ENCODE measurements at regions not wholly inside any gene's neighbourhood (a gene's known extent, or its start where the extent isn't known, plus 50 kb on each side); places are given as distances from the start of the nearest gene placed in this dataset.
A peak's percentile ranks its signal among the peaks of the same experiment; 100 is the strongest.
"Not testable (repeated sequence)": the region's sequence is repeated elsewhere in the genome, so short reads cannot be mapped to it uniquely, and the experiment has no call there.

- Histone ChIP-seq H3K36me3 (no peaks in the 10 kb centered on the region), H3K4me1 (no peaks in the 10 kb centered on the region), H3K4me3 (no peak overlapping the region), H3K9me3 (no peaks in the 10 kb centered on the region), H3K27ac (no peak overlapping the region), H3K27me3 (no peaks in the 10 kb centered on the region)
- WGBS (ENCODE audit: insufficient coverage, low coverage, low lambda C conversion rate, missing lambda C conversion rate) = 52% methylated on average over 3 of the region's 3 CpGs
- no peak for DNase-seq
- peak; percentile 24 to 70 (median 51) for ATAC-seq
- TF ChIP-seq CTCF (IDR thresholded peaks at IDR 0.05) (peak in 2 of 4 donors; percentile 7 to 25), POLR2A (IDR thresholded peaks at IDR 0.05) (no peak)
- intact Hi-C loops (cut with DNase I) = no loop called here
These were observed 647.7 kb upstream of the ITGA1 start for GRCh38 chr5:52139888-52140615.

- no peaks in the 10 kb centered on the region for H3K36me3 ChIP-seq
- H3K27ac ChIP-seq = no peak overlapping the region
- TF ChIP-seq POLR2A (IDR thresholded peaks at IDR 0.05) (no peak), CTCF (IDR thresholded peaks at IDR 0.05) (no peak)
- ATAC-seq = no peak
- peaks cover 0 to 8% (median 0%) of the 10 kb centered on the region in 4 donors for H3K4me1 ChIP-seq
- H3K4me3 ChIP-seq = no peak overlapping the region
- no peaks in the 10 kb centered on the region for H3K27me3 ChIP-seq
- no peak for DNase-seq
- H3K9me3 ChIP-seq = no peaks in the 10 kb centered on the region
- intact Hi-C loops (cut with DNase I) = no loop called here
These were observed 639.0 kb upstream of the ITGA1 start for GRCh38 chr5:52148679-52149078.

- intact Hi-C loops (cut with DNase I) = no loop called here
- H3K36me3 ChIP-seq = no peaks in the 10 kb centered on the region
- peak overlapping the region in 2 of 3 donors; percentile 4 to 31 for H3K27ac ChIP-seq
- H3K9me3 ChIP-seq = no peaks in the 10 kb centered on the region
- peak; percentile 99 to 100 (median 99) for ATAC-seq
- TF ChIP-seq CTCF (IDR thresholded peaks at IDR 0.05) (no peak), POLR2A (IDR thresholded peaks at IDR 0.05) (no peak)
- no peak overlapping the region for H3K4me3 ChIP-seq
- 17% methylated on average over 1 of the region's 1 CpG for WGBS (ENCODE audit: insufficient coverage, low coverage, low lambda C conversion rate, missing lambda C conversion rate)
- no peaks in the 10 kb centered on the region for H3K27me3 ChIP-seq
- H3K4me1 ChIP-seq = peaks cover 0 to 8% (median 0%) of the 10 kb centered on the region in 4 donors
- DNase-seq = peak in 1 of 3 donors; percentile 67
These were observed 637.2 kb upstream of the ITGA1 start for GRCh38 chr5:52150501-52150900.

- WGBS (ENCODE audit: insufficient coverage, low coverage, low lambda C conversion rate, missing lambda C conversion rate) = no CpG with 5 or more reads among the region's 2 CpGs
- DNase-seq; H3K27me3 ChIP-seq; ATAC-seq; H3K36me3 ChIP-seq; H3K9me3 ChIP-seq; intact Hi-C loops (cut with DNase I); H3K4me1 ChIP-seq; H3K27ac ChIP-seq; H3K4me3 ChIP-seq: not testable (repeated sequence)
These were observed 630.9 kb upstream of the ITGA1 start for GRCh38 chr5:52156809-52157208.

GRCh38 chr5:52165806-52166205 lies 621.9 kb upstream of the ITGA1 start:
- H3K27me3 ChIP-seq; H3K27ac ChIP-seq; intact Hi-C loops (cut with DNase I); H3K36me3 ChIP-seq; H3K4me1 ChIP-seq; H3K4me3 ChIP-seq; H3K9me3 ChIP-seq: not testable (repeated sequence)
- WGBS (ENCODE audit: insufficient coverage, low coverage, low lambda C conversion rate, missing lambda C conversion rate) = 37% methylated on average over 3 of the region's 3 CpGs
- ATAC-seq (peak in 3 of 4 donors; percentile 52 to 87 (median 68)), DNase-seq (peak in 1 of 3 donors; percentile 46)

Data from right lobe of liver (tissue), 6 donors.